Stimulated activated CD4-positive, alpha-beta T cell treated with anti-CD3 and anti-CD28 coated beads, Interleukin-4, amount 100 ng/mL, for 48 hours (primary cell): ENCODE measurements at regions not wholly inside any gene's neighbourhood (a gene's known extent, or its start where the extent isn't known, plus 50 kb on each side); places are given as distances from the start of the nearest gene placed in this dataset.
A peak's percentile ranks its signal among the peaks of the same experiment; 100 is the strongest.

ENCODE experiments used
- DNase-seq, 2 donors: peaks; one replicate each; pipeline ENCODE4 v3.0.0-alpha.2; 2020; ENCODE audit warnings: low read depth in 2 of 2

DNA sequence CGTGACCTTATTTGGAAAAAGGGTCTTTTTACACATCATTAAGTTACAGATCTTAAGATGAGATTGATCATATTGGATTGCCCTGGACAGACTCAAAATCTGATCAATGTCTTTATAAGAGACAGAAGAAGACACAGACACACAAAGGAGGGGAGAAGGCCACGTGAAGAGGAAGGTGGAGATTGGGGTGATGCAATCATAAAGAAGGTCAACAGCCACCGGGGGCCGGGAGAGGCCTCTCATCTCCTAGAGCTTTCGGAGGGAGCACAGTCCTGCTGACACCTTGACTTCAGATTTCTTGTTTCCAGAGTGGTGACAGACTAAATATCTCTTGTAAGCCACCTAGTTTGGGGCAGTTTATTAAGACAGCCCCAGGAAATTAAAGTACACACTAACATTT, 204.6 kb upstream of the CSF3R start:
- DNase-seq, result no peak

DNA sequence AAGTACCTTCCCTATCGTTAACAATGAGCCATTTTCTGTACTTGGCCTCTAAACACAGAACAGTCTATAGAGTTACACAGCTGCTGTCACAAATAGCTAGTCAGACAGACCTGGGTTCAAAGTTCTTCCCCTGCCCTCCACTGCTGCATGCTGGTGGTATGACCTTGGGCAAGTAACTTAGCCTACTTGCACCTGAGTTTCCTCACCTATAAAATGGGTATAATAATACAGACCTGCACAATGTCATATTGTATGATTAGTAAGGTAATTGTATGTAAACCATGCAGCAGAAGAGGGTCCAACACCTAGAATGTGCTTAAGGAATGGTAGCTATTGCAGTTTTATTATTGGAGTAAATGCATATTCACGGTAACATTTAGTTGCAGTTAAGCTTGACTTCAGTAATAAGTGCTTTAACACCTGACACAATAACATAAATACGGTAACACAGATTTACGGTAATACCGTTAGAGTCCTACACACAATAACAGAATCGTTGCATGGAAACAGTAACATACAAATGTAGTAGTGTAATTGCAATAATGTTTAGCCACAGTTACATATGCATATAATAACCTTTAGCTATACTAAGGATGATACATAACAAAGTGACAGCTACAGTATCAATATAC, 193.3 kb upstream of the CSF3R start:
- DNase-seq, result no peak

DNA sequence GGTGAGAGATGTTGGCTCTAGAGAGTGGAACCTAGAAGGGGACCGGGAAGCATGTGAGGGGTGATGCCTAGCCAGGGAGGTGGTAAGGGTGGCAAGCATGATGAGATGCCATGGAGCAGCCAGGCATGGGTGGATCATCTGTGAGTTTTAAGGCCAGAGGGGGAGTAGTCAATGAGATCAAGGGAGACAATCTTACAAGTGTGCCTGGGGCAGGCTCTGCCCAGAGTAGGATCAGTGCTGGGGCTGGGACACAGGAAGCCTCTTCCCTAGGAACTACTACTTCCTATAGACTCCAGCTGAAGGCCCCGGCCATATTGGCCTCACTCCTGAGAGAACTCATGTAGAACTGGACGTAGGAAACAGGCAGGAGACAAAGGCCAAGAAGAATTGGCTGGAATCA, 192.4 kb upstream of the CSF3R start:
- DNase-seq, result no peak

DNA sequence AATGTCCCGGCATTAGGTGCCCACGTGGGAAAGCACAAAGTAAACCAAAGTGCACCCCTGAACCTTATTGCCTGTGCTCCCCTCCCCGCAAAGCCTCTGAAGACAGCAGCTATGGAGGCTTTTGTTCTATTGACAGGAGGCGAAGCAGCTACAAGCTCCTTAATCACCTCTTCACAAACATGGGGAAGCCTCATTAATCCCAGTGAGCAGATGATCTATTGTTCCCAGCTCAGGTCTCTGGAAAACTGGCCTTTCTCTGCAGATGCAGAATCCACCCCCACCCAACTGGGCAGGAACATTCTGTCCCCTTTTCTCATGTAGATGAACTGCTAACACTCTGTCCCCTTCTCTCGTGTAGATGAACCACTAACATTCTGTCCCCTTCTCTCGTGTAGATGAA, 190.5 kb upstream of the CSF3R start:
- DNase-seq, result no peak

DNA sequence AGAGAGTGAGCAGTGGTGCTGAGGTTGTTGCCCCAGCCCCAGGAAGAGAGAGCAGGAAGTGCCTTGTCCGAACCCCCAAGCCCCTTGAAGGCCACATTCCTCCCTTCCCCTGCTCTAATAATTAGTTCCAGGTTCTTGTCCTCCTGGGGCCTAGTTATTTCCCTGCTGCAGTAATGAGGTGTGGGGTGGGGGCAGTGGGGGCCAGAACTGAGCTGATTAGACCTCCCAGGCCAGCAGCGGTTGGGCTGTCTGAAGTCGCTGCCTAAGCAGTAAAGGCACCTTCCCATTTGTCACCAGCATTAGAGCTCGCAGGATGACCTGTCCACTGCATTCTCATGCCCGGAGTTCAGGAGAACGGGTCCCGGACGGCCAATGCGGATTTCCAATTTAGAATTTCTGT, 186.5 kb upstream of the CSF3R start:
- DNase-seq, result no peak

DNA sequence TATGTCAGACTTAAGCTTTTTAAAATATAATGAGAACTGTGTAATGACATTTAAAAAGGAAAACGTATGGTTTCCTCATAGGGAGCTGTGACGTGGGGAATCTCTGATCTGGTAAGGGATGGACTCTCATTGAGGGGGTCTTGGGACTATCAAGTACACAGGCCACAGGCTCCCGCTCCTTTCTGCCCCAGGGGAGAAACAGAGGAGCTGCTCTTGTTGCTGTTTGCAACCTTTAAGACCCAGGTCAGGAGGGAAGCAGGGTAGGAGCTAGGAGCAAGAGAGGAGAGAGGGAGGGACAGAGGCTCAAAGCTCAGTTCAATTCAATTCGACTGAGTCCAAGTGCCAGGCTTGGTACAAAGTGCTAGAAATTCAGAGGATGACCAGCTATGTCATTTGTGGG, 185.1 kb upstream of the CSF3R start:
- DNase-seq, result no peak

DNA sequence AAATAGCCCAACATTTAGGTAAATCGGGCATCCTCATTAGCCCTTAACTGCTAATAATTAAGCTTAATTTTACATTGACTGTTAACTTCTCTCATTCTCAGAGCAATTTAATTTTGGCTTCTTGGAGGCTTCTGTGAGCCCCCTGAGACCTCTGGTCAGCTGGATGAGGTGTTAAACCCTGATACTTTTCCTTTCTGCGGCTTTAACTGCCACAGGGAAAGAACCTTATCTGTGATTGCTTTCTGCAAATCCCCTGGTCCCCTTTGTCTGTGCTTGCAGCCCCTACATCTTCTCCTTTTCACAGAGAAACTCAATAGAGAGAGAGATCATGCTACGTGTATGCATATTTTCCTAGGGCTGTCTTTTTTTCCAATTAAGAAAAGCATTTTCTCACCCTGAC, 184.5 kb upstream of the CSF3R start:
- DNase-seq, result no peak

DNA sequence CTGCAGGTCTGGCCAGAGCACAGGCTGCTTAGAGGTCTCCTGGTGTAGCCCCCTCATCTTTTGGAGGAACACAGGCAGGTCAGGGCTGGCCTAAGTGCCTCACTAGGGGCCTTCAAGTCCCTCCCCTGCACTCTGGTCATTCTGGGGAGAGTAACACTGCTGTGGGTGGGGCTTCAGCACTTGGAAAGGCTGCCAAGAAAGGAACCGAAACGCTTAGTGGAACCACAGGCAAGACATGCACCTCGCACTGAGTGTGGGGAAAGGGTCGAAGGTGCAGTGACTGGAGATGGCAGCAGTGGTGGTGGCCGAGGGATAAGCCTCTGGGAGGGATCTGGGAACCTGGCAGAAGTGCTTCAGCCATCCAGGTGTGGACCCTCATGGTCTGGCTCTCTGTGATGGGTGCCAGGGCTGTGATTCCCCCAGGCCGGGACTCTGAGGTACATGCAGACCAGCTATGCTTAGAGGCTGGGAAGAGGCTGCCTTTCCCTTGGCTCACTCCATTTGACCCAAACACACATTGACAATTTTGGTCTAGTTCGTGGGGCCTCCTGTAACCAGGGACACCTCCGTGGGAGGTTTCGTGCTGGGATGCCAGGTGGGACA, 182.9 kb upstream of the CSF3R start:
- DNase-seq, result no peak

DNA sequence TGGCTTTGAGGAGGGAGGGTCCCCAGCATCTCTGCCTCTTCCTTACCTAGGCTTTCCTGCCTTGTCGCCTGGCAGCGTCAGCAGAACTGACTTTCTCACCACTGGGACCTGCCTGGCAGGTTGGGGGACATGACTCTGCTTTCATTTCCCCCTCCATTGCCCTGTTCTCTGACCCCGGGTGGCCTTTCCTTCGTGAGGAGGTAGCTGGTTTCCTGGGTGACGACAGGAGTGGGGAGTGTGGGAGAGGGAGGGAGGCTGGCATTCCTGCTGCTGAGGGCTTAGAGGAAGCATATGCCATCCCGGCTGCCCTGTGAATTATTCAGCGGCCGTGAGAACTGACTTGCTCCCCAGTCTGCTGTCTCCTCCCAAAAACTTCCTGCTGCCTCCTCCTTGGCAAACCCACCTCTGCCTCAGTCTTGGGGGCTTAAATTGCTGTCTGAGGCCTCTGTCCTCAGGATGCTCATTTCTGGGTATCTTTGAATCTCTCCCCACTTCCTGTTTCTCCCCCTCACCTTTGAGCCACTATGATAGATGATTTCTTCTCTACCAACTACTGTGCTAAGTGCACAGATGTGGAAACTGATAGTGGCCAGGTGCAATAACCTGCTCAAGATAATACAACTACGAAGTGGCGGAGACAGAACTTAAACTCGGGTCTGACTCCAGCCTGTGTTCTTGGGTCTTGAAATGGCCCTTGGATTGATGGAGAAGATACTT, 182.0 kb upstream of the CSF3R start:
- no peak for DNase-seq

DNA sequence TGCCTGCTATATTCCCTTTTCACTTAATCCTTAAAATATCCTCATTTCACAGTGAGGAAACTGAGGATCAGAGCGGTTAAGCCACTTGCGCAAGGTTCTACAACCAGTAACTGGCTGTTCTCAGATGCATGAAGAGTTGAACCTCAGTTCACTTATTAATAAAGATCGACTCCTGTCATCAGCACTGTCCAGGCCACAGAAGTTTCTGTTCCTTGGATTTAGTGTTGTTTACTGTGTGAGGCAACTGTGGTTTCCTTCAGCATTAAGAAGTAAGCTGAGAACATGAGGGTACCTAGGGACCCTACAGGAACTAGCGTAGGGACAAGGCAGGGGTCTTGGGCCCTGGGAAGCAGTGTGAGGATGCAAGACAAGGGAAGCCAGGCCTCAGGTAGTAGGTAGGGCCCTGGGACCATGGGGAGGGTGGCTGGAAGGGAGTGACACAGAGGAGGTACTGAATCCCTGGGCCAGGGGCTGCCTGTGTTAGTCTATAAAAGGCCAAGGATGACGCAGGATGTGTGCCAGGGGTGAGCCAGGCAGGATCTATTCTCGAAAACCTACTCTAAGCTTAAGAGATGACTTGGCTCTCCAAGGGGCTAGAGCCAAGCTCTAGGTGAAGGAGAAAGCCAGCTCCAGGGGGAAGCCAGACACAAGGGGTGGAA, 181.2 kb upstream of the CSF3R start:
- no peak for DNase-seq

DNA sequence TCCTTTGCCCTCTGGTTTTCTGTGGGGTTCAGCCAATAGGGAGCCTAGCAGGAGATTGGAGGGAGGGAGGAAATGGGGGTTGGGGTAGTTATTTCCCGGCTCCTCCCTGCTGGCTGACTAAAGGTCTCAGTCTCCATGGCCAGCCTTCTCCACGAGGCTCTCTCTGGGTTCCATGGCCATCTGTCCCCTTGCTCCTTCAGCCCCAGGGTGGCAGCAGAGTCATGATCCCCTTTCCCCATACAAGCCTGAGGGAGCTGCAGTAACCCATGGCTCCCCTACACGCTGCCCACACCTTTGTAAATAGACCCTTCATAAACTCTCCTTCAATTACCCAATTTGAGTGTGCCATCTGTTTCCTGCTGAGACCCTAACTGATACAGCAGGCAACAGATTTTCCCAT, 176.1 kb upstream of the CSF3R start:
- no peak for DNase-seq

DNA sequence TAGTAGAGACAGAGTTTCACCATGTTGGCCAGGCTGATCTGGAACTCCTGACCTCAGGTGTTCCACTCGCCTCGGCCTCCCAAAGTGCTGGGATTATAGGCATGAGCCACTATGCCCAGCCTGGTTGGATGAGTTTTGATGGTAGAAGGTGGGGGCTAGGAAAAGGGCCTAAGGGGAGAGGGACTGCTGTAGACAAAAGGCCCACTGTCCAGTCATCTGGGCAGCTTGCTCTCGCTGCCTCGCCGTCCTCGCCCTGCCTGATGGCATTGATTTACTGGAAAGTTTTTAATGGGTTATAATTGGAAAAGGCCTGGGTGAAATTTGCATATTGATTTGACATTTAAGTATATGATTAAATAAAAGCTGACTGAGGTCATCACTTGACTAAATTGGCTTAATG, 175.1 kb upstream of the CSF3R start:
- no peak for DNase-seq

DNA sequence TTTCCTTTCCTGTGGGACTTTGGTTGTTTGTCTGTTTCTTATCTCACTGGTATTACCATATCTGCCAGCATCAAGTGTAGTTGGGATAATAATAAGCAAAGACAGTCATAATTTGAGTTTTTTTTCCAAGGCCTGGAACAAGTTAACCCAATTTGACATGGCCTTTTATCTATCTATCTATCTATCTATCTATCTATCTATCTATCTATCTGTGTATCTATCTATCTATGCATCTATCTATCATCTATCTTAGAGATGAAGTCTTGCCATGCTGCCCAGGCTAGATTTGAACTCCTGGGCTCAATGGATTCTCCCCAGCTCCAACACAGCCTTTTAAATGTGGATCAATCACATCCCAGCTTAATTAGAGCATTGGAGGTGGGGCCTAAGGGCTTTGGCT, 174.1 kb upstream of the CSF3R start:
- DNase-seq, result no peak

DNA sequence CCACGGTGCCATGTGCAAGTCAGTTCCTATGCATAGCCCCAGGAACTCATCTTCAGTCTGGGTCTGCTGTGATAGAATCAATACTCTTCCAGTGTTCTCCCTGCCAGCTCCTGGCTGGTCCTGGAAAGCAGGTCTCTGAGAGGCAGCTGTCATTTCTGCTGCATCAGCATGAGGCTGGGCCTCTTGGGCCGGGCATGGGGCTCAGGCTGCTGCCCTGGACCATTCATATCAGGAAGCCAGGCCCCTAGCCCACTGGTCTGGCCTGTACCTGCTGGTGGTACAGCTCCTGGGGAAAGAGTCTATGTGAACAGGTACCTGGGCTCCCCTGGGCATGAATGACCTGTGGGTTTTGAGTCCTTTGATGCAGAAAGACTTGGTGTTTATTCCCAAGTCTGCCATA, 173.6 kb upstream of the CSF3R start:
- DNase-seq, result no peak

DNA sequence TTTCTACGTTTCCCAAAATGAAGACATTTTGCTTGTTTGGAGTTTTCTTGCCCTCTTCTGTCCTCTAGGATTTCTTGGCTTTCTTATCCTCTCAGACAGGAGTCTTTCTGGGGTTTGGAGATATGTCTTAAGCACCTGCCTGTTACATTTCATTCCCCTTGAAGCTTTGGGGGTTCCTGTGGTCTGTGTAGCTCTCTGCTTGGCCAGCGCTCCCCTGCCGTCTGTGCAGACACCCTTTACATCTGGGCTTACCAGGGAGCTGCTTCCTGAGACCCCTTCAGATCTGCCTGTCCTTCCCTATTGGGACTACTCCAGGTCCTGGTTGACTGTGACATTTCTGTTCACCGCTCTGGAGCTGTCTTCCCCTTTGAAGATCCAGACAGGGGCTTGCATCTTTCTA, 171.9 kb upstream of the CSF3R start:
- DNase-seq, result no peak

DNA sequence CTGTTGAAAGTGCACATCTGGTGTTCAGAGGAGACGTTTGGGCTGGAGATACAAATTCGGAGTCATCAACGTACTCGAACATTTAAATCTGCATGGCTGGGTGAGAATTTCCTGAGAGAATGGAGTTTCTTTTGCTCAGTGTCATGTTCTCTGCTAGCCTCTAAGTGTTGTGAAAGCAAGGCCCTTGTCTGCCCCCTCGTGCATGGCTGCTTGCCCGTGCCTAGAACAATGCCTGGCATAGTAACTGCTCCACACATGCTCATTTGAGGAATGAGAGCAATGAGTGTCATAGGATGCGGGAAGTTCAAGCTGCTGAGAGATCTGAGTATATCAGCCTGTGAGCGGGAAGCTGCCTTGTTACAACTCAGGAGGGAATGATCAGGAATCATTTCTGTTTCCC, 171.1 kb upstream of the CSF3R start:
- DNase-seq, result no peak

DNA sequence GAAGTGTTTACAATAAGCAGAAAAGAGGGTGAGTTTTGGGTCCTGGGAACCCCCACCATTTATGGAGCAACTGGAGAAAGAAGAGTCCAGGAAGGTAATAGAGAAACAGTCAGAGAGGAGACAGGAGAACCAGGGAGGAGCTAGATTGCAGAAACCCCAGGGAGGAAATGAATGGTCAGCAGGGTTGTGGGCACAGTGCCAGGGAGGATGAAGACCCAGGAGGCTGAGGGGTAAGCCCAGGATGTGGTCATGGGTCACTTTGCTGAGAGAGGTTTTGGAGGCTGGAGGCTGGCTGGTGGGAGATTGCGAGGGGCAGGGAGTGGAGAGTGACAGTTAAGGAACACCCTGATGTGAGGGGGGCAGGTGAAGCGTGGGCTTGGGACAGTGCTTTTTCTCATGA, 169.9 kb upstream of the CSF3R start:
- no peak for DNase-seq

DNA sequence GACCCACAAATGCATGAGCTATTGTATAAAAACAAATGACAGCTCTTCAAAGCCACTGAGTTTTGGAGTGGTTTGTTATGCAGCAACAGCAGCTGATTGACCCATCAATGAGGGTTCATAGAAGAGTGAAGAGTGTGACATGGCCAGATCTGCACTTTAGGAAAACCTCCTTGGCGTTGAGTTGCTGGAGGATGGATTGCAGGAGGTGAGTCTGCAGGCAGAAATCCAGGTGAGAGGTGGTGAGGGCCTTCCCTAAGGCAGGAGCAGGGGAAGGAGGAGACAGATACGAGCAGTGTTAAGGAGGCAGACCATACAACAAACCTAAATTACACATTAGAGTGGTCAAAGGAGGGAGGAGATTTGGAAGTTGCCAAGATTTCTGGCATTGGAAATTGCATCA, 169.3 kb upstream of the CSF3R start:
- no peak for DNase-seq

DNA sequence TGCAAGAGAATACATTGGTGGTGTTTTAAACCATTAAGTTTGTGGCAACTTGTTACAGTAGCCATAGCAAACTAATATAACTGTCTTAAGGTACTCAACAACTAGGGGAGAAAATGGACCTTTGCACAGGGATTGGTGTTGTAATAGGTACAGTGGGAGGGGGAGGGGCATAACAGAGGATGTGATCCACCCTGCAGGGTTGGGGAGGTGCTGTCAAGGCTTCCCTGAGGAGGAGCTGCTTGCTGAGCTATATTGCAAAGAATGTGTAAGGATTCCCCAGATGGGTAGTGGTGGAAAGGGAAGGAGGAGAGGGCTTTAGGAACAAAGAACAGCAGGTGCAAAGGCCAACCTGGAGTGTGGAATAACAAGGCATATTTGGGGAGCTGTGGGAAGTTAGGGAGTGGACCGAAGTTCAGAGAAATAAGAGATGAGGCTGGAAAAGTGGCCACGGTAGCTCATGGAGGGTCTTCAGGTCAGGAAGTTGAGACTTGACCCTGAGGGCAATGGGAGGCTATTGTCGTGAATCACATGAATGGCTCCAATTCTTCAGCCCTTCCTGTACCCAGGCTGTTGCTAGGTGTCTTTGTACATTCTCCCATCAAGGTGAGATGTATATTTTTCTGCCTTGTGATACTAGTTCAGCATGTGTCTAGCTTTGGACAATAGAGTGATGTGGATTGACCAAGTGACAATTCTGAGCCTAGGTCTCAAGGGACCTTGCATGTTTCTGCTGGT, 168.6 kb upstream of the CSF3R start:
- no peak for DNase-seq

DNA sequence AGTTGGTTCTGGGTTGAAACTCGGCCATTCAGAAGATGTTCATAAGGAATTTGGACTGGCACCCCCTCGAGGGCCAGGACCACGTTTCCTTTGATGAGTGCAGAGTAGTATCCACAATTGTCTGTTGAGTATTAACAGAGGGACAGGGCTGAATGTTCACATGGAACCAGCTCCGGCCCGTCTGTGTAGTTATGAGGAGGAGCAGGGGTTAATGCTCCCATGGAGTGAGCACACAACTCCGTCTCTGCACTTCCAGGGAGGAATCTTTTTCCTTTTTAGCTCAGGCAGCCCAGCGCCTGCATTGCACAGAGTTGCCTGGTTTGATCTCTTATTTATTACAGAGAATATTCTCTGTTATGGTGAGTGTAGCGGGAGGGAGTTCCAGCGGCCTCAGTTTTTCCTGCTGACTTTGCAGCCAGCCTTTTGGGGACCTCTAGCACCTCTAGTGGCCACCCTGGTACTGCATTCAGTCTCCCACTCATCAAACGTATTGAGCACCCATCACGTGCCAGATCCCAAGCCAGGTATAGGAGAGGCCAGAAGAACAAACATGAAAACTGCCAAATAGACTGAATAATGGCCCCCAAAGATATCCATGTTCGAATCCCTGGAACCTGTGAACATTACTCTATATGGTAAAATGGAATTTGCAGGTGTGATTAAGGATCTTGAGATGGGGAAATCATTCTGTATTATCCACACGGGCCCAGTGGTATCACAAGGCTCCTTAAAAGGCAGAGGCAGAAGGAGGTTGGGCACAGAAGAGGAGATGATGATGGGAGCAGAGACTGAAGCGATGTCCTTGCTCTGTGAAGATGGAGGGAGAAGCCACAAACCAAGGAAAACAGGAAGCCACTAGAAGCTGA, 167.7 kb upstream of the CSF3R start:
- peak; percentile 54 to 68 for DNase-seq

DNA sequence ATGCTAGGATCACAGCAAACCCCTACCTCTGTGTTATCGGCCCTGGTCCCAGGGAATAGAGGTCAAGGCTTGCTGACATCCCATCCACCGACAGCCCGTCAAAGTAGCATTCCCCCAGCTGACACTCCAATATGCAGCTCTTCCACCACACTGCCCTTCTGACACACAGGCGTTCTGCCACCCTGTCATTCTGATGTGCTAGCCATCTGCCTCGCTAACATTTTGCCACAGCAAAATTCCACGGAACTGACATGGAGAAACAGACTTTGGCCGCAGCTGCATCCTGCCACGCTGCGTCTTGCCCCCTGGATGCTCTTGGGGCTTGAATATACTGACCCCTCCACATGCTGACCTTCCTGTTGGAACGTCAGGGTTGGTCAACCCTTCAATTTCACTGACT, 163.2 kb upstream of the CSF3R start:
- no peak for DNase-seq
